NCI-H1694 (cell line): ENCODE measurements at regions not wholly inside any gene's neighbourhood (a gene's known extent, or its start where the extent isn't known, plus 50 kb on each side); places are given as distances from the start of the nearest gene placed in this dataset.

Source experiments
- DNase-seq: peaks from one replicate; lab custom pipeline; 2025; lab: John Stamatoyannopoulos, UW

DNA sequence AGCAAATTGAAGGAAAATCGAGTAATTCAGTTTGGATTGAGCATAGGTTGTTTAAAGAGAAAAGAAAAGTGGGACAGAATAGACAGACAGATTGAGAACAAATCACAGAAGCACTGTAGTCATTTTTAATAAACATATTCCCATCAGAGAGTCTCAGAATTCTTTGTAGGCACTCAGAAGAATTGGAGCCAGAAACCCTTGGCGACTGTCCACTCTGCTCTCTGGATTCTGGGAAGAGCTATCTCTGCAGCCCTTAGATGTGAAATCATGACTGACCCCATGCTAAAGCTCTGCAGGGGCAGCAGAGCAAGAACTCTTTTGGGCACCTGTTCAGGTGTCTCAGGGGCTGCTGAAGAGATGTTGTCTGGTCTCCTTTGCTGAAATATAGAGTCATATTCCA is 223.7 kb upstream of the KIRREL3 start:
- no peak for DNase-seq

DNA sequence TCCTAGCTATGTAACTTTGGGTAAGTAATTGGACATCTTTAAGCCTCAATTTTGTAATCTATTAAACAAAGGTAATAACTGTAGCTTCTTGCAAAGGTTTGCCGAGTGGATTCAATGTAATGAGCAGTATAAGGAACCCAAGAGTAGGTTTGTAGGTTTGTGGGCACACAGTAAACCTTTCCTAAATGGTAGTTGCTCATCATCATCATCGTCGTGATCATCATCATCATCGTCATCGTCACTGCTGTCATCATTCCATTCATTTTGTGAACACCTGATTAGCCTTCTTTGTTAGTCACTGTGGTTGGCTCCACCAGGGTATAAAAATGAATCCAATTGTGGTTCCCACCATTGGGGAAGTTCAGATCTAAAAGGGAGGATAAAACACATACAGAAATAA is 223.1 kb upstream of the KIRREL3 start:
- no peak for DNase-seq

DNA sequence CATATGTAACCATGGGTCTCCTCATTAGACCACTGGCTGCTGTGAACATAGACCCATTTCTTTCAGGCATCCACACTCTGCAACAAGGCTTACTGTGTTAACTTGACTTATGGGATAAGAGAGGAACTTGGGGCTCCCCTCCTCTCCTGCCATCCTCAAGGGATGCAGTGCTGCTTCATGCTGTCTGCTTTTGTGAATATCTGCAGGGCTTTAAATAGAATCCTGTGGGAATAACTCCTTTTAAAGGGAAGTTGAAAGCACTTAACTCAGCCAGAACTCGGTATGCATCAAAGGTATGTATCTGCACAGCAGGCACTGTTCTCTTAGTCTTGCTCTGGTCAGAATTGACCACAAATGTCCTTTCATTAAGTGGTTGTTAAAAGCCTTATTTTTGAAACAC is 222.5 kb upstream of the KIRREL3 start:
- no peak for DNase-seq

DNA sequence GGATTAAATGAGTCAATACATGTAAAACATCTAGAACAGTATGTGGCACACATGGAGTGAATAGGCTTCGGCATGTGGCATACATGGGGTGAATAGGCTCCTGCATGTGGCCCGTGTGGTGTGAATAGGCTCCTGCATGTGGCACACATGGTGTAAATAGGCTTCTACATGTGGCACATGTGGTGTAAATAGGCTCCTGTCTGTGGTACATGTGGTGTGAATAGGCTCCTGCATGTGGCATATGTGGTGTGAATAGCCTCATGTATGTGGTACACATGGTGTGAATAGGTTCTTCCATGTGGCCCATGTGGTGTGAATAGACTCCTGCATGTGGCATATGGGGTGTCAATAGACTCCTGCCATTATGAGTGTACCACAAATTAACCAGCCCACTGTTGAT is 219.1 kb upstream of the KIRREL3 start:
- no peak for DNase-seq

DNA sequence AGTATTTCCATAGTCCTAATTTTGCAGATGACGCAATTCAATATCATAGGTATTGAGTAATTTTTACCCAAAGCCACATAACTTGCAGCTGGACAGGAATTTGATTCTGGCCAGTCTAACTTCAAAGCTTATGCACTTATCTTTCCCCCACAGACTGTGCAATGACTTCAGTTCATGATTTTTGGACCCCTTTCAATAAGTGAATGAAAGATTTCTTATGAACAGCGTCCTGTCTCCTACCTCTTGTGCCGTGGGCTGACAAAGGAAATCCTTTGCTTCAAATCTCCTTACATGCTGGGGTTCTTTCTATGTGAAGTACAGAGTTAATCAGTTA is 217.7 kb upstream of the KIRREL3 start:
- DNase-seq = no peak

DNA sequence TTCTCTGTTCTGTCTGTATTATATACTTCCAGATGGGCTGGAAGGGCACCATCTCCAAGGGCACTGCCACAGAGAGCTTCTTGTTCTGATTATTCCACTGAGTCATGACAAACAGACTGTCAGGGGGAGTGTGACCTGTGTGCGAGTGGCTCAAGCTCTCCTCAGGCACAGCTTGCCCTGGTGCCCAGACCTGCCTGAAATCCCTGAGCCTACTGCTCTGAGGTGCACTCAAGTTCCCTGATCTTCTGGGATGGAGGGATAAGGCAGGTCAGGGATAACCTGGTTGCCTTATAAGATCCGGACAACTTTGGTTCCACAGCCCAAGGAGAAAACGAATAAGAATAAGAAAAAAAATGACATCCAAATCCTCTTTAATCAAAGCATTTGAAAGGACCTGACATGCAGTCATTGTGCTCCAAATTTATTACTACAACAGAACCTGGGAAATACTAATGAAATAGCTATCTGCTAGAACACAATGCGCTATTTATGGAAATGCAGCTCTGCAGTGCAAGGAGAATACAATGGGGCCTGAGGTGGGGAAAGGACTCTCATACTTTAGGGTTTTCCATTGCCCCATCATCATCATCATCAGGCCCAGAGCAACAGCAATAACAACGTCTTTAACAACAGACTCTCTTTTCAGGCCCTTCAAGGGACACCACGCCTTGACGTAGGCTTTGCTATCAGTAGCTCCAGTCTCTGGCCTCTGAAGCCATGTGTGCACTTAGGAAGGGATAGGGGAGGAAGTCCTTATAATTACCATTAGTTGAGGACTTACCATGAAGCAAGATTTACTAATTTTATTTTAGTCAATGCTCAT is 217.1 kb upstream of the KIRREL3 start:
- no peak for DNase-seq

DNA sequence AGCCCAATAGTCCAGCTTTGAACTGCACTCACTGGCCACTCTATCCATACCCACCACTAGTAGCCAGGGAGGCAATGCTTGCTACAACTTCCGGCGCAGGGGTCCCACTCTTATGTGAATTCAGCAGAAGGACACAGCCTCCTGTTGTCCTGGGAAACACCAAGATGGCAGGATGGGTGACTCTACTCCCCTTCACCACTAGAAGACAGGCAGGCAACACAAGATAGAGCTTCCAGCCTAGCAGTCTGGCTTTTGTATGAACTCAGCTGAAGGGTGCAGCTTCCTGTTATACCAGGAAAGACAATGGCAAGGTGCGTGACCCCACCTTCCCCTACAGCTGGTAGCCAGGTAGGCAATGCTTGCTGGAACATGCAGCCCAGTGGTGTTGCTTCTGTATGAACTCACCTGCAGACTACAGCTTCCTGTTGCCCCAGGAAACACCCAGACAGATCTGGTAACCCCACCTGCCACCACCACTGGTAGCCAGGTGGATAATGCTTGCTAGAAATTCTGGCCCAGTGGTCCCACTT is 205.2 kb upstream of the KIRREL3 start:
- no peak for DNase-seq

DNA sequence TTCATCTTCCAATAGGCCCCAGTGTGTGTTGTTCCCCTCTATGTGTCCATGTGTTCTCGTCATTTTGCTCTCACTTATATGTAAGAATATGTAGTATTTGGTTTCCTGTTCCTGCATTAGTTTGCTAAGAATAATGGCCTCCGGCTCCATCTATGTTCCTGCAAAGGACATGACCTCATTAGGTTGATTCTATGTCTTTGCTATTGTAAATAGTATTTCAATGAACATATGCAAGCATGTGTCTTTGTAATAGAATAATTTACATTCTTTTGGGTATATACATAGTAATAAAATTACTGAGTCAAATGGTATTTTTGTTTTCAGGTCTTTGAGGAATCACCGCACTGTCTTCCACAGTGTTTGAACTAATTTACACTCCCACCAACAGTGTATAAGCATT is 202.9 kb upstream of the KIRREL3 start:
- DNase-seq = no peak

DNA sequence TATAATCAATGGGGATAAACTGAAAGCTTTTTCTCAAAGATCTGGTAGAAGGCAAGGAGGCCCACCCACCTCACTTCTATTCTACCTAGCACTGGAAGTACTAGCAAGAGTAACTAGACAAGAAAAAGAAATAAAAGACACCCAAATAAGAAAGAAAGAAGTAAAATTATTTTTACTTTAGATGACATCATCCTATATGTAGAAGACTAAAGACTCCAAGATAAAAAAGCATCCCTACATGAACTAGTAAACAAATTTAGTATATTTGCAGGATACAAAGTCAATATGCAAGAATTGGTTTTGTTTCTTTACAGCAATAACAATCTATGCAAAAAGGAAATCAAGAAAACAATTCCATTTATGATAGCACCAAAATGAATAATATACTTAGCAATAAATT is 201.5 kb upstream of the KIRREL3 start:
- no peak for DNase-seq

DNA sequence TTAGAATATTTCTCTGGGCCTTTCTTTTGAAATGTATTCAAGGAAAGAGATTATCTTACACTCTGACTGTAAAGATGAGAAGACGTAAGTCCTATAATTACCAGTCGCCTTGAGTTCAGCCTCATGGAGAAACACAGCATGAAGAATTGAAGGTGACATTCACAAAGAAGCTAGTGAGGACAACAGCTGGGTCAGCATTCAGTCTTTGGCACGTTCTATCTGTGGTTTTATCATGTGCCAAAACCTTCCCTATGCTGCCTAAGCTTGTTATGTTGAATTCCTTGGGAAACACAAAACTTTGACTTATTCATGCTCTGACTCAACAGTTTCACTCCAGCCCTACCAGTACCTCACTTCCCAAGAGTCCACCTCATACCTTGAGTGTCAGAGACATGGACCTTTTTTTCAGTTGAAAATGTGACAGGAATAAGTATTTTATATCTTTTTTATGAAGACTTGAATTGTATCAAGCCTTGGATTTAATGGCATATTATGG is 198.8 kb upstream of the KIRREL3 start:
- DNase-seq = no peak

DNA sequence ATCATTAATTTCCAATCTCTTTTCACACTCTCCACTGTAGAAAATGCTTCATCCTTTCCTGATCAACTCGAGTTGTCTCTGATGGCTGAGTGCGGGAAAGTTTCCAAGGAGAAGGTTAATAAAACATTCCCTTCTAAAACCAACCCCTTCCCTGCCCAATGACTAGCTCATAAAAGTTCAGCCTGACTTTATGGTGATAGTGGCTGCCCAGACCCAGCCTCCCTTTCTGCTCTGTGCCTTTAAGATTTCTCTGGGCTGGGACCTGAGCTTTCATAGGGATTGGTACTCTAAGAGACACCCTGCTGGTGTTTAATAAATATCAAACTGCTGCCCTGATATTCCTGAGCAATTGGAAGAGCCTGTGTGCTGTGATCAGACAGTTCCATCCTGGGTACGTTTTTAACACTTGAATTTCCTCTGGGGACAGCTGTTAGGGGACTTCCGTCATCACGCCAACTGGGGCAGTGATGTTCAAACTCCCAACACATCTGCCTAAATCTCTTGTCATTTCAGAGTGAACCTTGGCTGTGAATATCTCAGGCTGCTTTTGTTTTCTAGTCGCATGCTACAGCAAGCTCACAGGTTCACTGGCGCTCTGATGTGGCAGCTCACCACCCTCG is 195.0 kb upstream of the KIRREL3 start:
- DNase-seq = no peak

DNA sequence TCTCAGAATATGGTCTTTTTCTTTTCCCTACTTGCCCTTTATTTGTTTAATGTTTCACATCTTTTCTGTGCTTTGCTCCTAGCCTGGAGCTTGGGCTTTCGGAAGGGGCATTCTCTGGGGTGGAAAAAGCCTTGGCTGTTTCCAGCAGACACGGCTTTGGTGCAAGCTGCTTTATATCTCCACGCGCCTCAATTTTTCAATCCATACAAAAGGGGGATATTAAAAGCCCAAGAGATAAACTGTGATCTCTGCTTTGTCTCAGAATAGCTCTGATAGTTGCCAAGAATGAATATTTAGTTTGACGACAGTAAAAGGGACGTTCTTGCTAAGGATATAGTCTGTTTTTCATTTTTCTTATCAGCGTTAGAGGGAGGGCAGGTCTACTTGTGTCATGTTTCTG is 194.0 kb upstream of the KIRREL3 start:
- no peak for DNase-seq

DNA sequence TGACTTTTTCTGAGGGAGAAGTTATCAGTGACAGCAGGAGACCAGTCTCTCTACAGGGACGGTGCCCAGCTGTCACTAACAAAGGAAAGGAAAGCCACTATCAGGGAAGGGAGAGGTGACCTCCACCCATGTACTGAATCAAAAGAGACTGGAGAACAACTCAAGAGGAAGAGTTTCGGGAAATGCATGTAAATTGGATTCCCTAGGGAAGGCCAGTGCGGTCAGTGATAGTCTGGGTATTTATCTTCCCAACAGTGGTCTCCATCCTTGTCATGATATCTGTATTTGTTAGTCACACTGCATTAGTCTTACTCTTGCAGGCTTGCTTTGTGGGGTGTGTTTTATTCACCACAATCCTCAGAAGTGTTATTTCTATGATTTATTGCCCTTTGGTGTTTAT is 193.4 kb upstream of the KIRREL3 start:
- DNase-seq = no peak

DNA sequence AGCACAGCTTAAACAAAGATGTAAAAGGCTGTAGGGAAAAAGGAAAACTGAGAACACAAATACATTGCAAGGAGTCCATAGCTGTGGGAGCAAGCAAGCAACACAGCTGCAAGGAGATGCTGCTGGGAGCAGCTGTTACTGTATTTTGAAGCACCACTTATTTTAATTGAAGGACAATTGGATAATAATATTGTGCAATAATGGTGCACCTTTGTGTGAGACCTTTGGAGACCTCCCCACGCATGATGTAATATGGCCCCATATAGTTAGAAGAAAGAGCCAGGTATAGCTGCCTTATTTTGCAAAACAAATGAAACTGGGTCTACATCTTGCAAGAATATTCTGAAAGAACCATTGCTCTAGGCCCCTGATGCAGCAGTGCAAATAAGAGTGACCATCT is 191.1 kb upstream of the KIRREL3 start:
- DNase-seq = no peak

DNA sequence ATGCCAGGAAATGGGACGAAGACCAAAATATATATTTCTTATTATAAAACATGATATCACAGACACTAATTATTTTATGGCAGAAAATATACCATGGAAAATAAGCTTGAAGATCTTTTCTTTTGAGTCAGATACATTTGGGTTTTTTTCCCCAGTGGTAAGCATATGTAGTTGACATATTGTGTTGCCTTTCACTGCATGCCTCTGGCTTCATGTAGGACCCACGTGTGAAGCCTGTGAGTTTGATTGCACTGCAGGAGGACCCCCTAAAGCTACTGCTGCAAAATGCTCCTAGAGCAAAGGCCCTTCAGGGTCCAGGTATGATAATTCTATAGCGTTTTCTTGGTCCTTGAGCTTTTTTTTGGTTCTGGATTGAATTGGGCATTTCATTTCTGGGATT is 190.7 kb upstream of the KIRREL3 start:
- DNase-seq = no peak

DNA sequence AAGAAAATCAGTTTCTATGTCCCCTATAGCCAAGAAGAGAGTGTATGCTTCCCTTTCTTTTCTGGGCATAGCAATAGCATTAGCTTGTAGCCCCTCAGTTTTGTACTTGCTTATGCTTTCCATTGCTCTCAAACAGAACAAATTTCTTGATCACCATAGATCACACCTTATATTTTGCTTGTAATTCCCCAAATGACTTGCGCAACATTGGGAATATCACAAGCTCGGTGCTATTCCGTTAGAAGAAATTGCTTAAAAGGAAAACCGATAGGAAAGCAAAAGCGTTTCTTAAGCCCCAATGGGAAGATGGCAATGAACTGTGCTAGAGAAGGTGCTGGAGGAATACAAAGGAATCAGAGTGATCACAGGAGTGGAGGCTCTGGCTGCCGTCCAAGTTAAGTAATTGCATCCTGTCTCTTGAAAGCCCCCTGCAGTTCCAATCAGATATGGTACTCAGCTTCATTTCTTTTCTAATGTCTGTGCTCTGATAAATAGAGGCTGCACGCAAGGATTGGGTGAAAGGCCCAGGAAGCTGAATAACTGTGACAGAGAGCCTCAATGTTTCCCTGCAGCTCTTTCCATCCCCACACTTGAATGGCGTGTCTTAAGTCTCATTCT is 182.1 kb upstream of the KIRREL3 start:
- DNase-seq = no peak

DNA sequence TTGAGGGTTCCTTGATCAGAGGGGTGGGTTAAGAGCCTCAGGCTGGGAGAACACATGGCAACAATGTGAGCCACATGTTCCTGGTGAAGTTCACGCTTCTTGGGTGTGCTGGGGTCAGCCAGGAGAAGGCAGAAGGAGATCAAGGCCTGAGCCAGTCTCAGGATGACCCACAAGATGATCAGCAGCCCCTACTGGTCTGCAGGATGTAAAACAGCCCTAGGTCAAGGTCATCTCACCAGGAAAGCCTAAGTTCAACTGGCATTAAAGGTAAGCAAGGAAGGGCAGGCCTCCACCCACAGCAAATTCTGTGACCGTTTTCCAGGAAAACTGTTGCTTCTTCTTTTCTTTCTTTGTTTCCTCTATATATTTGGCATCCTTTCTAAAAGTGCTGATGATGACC is 156.7 kb upstream of the KIRREL3 start:
- DNase-seq = no peak

DNA sequence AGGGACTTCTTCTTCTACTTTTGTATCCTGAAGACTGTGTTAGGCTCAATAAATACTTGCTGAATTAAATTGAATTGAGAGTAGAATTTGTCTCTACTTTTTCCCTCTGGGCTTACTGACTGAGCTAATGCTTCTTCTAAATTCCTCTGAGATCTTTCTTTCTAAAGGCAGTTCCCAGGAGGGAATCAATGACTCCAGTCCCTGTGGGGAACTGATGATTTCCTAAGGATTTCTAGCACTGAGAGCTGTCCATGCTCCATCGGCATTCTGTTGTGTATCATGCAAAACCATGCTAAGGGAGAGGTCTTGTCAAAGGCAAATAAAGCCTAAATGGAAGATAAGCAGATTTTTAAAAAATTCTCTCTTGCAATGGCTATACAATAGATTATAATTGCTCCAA is 148.8 kb upstream of the KIRREL3 start:
- DNase-seq = no peak

DNA sequence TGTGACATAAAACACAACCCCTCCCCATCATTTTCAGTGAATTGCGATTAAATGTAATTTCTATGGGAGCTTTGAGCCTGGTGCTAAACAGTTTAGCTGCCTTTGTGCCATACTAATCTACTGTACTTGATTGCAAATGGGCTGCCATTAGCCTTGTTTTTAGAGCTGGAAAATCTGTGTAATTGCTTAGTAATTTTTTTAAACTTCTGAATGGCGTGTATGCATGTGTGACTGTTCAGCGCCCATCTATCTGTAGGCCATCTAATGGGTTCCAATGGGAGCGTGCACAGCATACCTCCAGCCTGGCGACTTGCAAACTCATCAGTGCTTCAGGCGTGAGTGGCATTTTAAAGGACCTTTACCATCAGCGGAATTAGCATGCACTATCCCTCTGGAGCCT is 142.7 kb upstream of the KIRREL3 start:
- no peak for DNase-seq

DNA sequence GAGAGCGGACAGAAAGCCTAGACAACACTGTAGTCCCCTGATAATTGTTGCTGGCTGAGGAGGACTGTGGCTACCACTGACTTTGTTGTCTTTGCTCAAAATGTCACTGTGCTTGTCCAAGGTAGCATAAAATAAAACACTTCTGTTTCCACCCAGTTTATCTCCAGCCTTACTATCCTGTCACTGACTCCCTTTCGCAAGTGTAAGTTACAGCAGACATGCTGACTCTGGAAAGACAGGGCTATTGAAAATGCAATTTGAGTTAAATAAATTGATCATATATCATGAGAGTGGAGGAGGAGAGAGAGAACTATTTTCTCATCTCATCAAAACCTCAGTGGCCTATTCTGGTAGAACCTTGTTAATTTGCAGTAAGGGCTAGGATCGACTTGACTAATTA is 138.0 kb upstream of the KIRREL3 start:
- DNase-seq = no peak

DNA sequence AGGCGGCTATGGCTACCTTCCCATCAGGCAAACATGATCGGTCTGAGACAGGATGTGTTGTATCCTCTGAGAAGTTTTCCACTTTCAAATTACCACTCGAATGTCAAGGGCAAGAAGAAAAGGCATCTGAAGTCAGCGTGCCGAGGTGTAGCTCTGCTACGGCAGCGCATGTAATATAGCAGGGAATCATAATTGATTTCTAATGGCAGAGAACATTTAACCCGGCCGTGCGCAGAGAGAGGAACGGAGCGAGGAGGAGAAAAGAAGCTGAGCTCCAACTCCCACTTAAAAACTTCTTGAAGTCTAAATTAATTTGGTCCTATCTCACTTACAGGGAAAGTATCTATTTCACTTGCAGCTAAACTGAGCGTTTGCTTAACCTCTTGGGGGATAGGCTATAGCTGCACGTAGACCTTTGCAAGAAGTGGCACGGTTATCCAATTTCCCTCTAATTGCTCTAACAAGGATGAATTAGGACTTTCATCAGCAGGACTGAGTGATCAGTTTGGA is 137.3 kb upstream of the KIRREL3 start:
- DNase-seq = no peak

DNA sequence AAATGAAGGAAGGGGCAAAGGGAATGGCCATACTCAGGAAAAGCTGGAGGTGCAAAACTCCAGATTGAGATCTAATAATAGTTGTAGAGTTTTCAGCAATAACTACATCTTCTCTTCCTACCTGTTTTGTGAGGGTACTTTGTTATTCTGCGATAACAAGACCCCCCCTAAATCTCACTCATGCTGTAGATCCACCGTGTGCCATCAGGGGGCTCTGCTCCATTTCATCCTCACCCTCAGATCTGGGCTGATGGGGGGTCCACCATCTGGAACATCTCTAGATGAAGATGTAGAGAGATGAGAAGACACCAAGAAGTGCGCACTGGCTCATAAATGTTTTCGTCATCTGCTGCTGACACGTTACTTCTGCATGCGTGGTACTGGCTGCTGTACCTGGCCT is 135.9 kb upstream of the KIRREL3 start:
- no peak for DNase-seq

DNA sequence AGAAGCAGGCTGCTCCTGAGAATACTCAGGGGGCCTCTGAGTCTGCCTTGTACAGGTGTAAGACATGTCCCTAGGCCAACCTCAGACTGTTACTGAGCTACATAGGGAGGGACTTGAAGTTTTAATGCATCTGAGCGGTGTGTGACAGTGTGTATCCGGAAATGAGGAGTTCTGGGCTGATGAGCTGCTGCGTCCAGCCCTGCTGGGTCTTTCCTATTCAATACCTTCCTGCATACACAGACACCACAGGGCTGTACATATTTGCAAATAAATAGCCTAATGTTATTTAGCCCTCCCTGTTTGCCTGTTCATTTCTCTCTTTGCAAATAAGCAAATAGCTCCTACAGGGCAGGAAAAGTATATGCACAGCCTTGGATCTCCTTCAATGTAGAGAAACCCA is 134.7 kb upstream of the KIRREL3 start:
- no peak for DNase-seq
